ENCODE measurements at regions not wholly inside any gene's neighbourhood (a gene's known extent, or its start where the extent isn't known, plus 50 kb on each side); places are given as distances from the start of the nearest gene placed in this dataset.

DNA sequence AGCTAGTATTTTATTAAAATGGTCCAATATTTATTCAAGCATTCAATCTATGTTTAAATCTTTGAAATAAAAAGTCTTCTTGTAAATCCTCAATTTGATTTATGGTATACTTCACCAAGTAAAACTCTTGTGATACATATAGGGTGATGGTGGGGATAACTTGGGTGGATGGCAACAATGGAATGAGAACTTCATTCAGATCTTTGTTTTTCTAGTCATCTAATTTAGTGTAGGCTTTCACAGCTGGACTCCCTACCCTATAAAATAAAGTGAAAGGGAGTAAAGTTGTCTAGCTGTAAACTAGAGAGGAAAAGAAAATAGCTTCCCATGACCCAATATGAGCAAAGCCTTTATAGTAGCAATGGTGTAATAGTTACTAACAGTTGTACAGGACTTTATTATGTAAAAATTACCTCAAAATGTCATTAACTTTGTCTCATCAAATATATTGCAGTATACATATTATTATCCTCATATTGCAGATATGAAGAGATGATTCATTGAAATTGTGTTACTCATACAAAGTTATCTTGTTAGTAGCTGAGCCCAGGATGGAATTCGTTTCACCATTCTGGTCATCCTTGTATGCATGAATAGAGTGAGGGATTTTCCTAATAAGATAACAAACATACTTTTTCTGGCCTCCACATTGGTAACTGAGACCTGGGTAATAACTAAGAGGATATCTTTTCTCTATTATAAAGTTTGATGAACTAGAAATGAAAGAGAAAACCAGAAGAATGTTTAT is 1377.7 kb upstream of the ADGRL4 start:
- no peak overlapping the region for H3K4me3 Mint-ChIP-seq

DNA sequence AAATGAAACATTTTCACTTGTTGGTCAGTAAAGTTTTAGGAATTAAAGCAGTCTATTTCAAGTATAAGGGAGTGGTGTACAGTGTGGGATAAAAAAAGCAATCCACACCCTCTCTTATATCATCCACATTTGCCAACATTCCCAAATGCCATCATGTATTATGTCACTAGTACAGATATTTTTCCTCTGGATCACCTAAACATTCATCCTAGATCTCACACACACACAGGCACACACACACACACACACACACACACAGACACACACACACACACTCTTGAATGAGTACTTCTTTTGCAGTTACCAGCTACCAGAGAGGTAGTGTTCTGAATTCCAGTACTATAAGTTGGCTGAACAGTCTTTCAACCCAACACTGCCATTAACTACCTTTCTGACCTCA is 1369.1 kb upstream of the ADGRL4 start:
- no peak overlapping the region for H3K27ac Mint-ChIP-seq
- H3K36me3 Mint-ChIP-seq, result no peaks in the 10 kb centered on the region
- H3K4me3 Mint-ChIP-seq, result no peak overlapping the region
- peaks cover 0 to 46% (median 23%) of the 10 kb centered on the region in 6 donors for H3K9me3 Mint-ChIP-seq
- no peak for DNase-seq
- H3K27me3 Mint-ChIP-seq (ENCODE audit: low read depth in 3 of 3), result no peaks in the 10 kb centered on the region
- no peaks in the 10 kb centered on the region for H3K4me1 Mint-ChIP-seq

More for the DNA sequence above, 1377.7 kb upstream of the ADGRL4 start:
- H3K27me3 Mint-ChIP-seq (ENCODE audit: low read depth in 3 of 3), result no peaks in the 10 kb centered on the region
- no peaks in the 10 kb centered on the region for H3K4me1 Mint-ChIP-seq
- H3K36me3 Mint-ChIP-seq, result no peaks in the 10 kb centered on the region
- H3K9me3 Mint-ChIP-seq, result peaks cover 2 to 49% (median 19%) of the 10 kb centered on the region in 6 donors
- no peak overlapping the region for H3K27ac Mint-ChIP-seq
- no peak for DNase-seq

DNA sequence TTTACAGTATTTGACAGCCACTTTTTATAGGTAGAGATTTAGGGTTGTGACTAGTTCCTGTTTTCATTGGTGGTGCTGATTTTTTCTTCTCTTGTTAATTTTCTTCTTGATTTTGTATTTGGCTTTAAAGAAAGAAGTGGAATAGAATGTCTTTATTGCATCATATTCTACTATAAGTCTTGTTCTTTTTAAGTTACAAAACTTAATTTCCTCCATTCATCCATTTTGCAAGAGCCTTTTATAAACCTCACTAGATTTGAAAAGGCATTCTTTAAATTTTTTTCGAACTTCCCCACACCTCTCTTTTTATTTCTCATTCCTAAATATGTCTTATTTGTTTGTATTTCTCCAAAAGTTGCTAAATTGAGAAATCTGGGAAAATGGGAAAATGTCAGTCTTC is 1368.6 kb upstream of the ADGRL4 start:
- no peak for DNase-seq
- Mint-ChIP-seq H3K4me1 (no peaks in the 10 kb centered on the region), H3K27me3 (ENCODE audit: low read depth in 3 of 3) (no peaks in the 10 kb centered on the region), H3K4me3 (no peak overlapping the region), H3K36me3 (no peaks in the 10 kb centered on the region), H3K27ac (no peak overlapping the region), H3K9me3 (peaks cover 0 to 46% (median 23%) of the 10 kb centered on the region in 6 donors)

GRCh38 chr1:80369780-80370179 is 1363.2 kb upstream of the ADGRL4 start:
- H3K4me3 Mint-ChIP-seq, result no peak overlapping the region
- no peaks in the 10 kb centered on the region for H3K36me3 Mint-ChIP-seq
- peaks cover 5 to 38% (median 24%) of the 10 kb centered on the region in 6 donors for H3K9me3 Mint-ChIP-seq
- no peak overlapping the region for H3K27ac Mint-ChIP-seq
- no peaks in the 10 kb centered on the region for H3K4me1 Mint-ChIP-seq
- H3K27me3 Mint-ChIP-seq (ENCODE audit: low read depth in 3 of 3), result no peaks in the 10 kb centered on the region
- no peak for DNase-seq

- Mint-ChIP-seq H3K27me3 (ENCODE audit: low read depth in 3 of 3) (no peaks in the 10 kb centered on the region), H3K4me3 (no peak overlapping the region), H3K27ac (no peak overlapping the region), H3K4me1 (no peaks in the 10 kb centered on the region), H3K9me3 (peaks cover 5 to 40% (median 22%) of the 10 kb centered on the region in 6 donors), H3K36me3 (no peaks in the 10 kb centered on the region)
- DNase-seq, result no peak
These were observed 1360.5 kb upstream of the ADGRL4 start for GRCh38 chr1:80367058-80367457.

- no peak overlapping the region for H3K4me3 Mint-ChIP-seq
These were observed 1359.0 kb upstream of the ADGRL4 start for GRCh38 chr1:80365359-80366021.

DNA sequence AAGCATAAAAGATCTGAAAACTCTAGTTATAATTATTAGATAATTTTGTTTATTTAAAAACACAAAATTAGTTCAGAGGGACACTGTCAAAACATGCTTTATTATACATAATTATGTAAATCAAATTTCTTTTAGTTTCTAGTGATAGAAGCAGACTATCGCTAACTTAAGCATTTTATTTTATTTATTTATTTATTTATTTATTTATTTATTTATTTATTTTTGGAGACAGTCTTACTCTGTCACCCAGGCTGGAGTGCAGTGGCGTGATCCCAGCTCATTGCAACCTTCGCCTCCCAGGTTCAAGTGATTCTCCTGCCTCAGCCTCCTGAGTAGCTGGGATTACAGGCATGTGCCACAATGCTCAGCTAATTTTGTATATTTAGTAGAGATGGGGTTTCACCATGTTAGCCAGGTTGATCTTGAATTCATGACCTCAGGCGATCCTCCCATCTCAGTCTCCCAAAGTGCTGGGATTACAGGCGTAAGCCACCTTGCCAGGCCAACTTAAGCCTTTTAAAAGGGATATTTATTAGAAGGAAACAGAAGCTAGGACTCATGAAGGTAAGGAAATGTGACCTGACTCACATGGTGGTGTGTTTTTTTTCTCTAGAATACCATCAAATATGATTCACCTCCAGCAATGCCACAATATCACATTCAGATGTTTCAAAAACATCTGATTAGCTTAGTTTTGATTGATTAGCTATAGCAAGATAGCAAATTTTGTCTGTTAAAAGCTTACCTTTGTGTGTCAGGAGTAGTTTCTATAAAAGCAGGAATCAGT is 1357.4 kb upstream of the ADGRL4 start:
- Mint-ChIP-seq H3K27ac (no peak overlapping the region), H3K36me3 (no peaks in the 10 kb centered on the region), H3K4me1 (no peaks in the 10 kb centered on the region), H3K9me3 (peaks cover 5 to 60% (median 33%) of the 10 kb centered on the region in 6 donors), H3K4me3 (no peak overlapping the region), H3K27me3 (ENCODE audit: low read depth in 3 of 3) (no peaks in the 10 kb centered on the region)
- DNase-seq, result no peak

More at GRCh38 chr1:80365359-80366021, 1359.0 kb upstream of the ADGRL4 start:
- Mint-ChIP-seq H3K9me3 (peaks cover 5 to 56% (median 32%) of the 10 kb centered on the region in 6 donors), H3K36me3 (no peaks in the 10 kb centered on the region), H3K27me3 (ENCODE audit: low read depth in 3 of 3) (no peaks in the 10 kb centered on the region), H3K4me1 (no peaks in the 10 kb centered on the region), H3K27ac (no peak overlapping the region)
- no peak for DNase-seq

GRCh38 chr1:80359666-80360065 is 1353.1 kb upstream of the ADGRL4 start:
- H3K27me3 Mint-ChIP-seq (ENCODE audit: low read depth in 3 of 3), result no peaks in the 10 kb centered on the region
- no peaks in the 10 kb centered on the region for H3K4me1 Mint-ChIP-seq
- H3K27ac Mint-ChIP-seq, result no peak overlapping the region
- no peaks in the 10 kb centered on the region for H3K36me3 Mint-ChIP-seq
- peaks cover 11 to 59% (median 37%) of the 10 kb centered on the region in 6 donors for H3K9me3 Mint-ChIP-seq
- H3K4me3 Mint-ChIP-seq, result no peak overlapping the region
- DNase-seq, result no peak

DNA sequence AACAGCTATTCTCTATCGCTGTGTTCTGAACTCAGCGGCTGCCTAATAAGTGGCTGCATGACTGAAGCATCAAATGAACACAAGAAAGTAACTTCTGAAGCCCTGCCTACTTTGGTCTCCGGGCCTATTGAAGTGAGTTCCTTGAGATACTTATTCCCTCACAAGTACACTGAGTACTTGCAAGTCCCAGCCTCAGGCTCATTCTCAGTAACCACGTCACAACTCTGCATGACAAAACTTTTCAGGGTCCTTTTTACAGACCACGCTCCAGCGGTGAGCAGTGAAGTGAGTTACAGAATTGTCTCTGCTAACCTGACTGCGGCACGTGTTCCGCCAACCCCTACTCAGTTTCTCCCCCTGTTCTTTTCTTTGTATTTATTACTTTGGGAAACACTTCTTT is 1342.7 kb upstream of the ADGRL4 start:
- no peak for DNase-seq
- Mint-ChIP-seq H3K36me3 (no peaks in the 10 kb centered on the region), H3K4me1 (no peaks in the 10 kb centered on the region), H3K9me3 (peaks cover 15 to 61% (median 39%) of the 10 kb centered on the region in 6 donors), H3K4me3 (no peak overlapping the region), H3K27me3 (ENCODE audit: low read depth in 3 of 3) (no peaks in the 10 kb centered on the region), H3K27ac (no peak overlapping the region)

DNA sequence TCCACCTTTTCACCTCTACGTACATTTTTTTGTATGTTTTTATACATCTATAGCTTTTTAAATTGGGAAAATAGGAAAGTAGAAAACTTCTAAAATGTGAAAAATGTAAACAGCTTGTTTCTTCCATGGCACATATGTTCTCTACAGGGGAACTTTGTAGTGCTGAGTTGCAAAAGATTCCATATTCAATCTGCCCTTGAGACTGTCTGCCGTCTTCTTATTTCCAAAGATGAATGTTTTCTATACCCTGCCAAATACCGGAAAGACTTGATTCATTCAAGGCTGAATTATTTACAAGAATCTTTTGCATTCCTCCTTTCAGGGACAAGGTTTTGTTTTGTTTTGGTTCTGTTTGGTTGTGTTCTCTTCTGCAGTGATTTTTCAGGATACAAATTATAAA is 1334.5 kb upstream of the ADGRL4 start:
- H3K4me3 Mint-ChIP-seq, result no peak overlapping the region
- H3K4me1 Mint-ChIP-seq, result no peaks in the 10 kb centered on the region
- no peaks in the 10 kb centered on the region for H3K36me3 Mint-ChIP-seq
- peaks cover 12 to 58% (median 44%) of the 10 kb centered on the region in 6 donors for H3K9me3 Mint-ChIP-seq
- no peak overlapping the region for H3K27ac Mint-ChIP-seq
- H3K27me3 Mint-ChIP-seq (ENCODE audit: low read depth in 3 of 3), result peaks cover 0 to 6% (median 0%) of the 10 kb centered on the region in 3 donors
- no peak for DNase-seq

DNA sequence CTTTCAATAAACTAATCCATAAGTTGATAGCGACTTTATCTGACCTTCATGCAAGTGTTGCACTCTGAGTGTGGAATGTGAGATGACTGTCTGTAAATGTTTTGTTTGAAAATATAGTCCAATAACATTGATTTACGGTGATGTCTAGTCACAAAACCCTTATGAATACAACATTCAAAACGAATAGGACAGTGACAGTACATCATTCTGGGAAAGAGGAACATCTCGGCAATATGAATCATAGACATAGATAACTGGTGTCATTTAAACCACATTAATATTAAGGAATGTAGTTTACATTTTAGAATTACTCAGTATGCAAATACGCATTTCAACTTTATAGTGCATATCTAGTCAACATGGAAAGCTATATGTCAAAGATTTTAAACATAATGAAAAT is 1311.6 kb upstream of the ADGRL4 start:
- Mint-ChIP-seq H3K4me3 (no peak overlapping the region), H3K4me1 (no peaks in the 10 kb centered on the region), H3K36me3 (no peaks in the 10 kb centered on the region)

GRCh38 chr1:80310703-80311245 is 1304.2 kb upstream of the ADGRL4 start:
- H3K27me3 Mint-ChIP-seq (ENCODE audit: low read depth in 3 of 3), result peaks cover 0 to 4% (median 0%) of the 10 kb centered on the region in 3 donors
- H3K27ac Mint-ChIP-seq, result no peak overlapping the region
- no peaks in the 10 kb centered on the region for H3K4me1 Mint-ChIP-seq
- no peak for DNase-seq
- no peaks in the 10 kb centered on the region for H3K36me3 Mint-ChIP-seq
- H3K9me3 Mint-ChIP-seq, result peaks cover 6 to 47% (median 19%) of the 10 kb centered on the region in 6 donors
- no peak overlapping the region for H3K4me3 Mint-ChIP-seq

More for the DNA sequence above, 1311.6 kb upstream of the ADGRL4 start:
- Mint-ChIP-seq H3K27ac (no peak overlapping the region), H3K9me3 (peaks cover 0 to 46% (median 21%) of the 10 kb centered on the region in 6 donors), H3K27me3 (ENCODE audit: low read depth in 3 of 3) (no peaks in the 10 kb centered on the region)
- no peak for DNase-seq

DNA sequence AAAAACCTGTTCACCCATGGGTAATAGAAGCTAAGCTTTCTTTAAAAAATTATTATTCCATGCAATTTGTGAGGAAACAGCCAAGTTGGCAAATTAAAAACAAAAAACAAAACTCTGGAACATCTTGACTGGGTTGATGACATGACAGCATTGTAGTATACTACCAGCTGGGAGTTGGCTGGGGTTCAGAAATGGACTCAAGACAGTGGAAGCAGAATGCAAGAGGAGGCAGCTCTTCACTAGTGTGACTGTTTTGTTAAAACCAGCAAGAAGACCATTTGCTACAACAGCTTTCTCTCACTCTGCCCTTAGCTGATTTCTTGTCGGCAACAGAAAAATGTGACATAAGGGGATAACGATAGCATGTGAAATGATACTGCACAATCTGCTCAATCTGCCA is 1298.9 kb upstream of the ADGRL4 start:
- H3K36me3 Mint-ChIP-seq, result no peaks in the 10 kb centered on the region
- H3K4me1 Mint-ChIP-seq, result no peaks in the 10 kb centered on the region
- H3K9me3 Mint-ChIP-seq, result peaks cover 8 to 65% (median 24%) of the 10 kb centered on the region in 6 donors
- peaks cover 0 to 4% (median 0%) of the 10 kb centered on the region in 3 donors for H3K27me3 Mint-ChIP-seq (ENCODE audit: low read depth in 3 of 3)
- no peak for DNase-seq
- H3K27ac Mint-ChIP-seq, result no peak overlapping the region
- H3K4me3 Mint-ChIP-seq, result no peak overlapping the region

GRCh38 chr1:80293818-80294217 is 1287.3 kb upstream of the ADGRL4 start:
- H3K27ac Mint-ChIP-seq, result no peak overlapping the region
- peaks cover 14 to 44% (median 33%) of the 10 kb centered on the region in 6 donors for H3K9me3 Mint-ChIP-seq
- H3K36me3 Mint-ChIP-seq, result no peaks in the 10 kb centered on the region
- no peaks in the 10 kb centered on the region for H3K4me1 Mint-ChIP-seq
- no peak overlapping the region for H3K4me3 Mint-ChIP-seq
- no peaks in the 10 kb centered on the region for H3K27me3 Mint-ChIP-seq (ENCODE audit: low read depth in 3 of 3)
- DNase-seq, result no peak
